RWPE1 (cell line): ENCODE measurements at regions not wholly inside any gene's neighbourhood (a gene's known extent, or its start where the extent isn't known, plus 50 kb on each side); places are given as distances from the start of the nearest gene placed in this dataset.
"Not testable (repeated sequence)": the region's sequence is repeated elsewhere in the genome, so short reads cannot be mapped to it uniquely, and the experiment has no call there.

Experiments used
- CTCF ChIA-PET: fragments of 350-600 bp; sonication (Branson Sonifier 250); formaldehyde crosslinking; extraction: SDS; loops from one replicate; lab custom pipeline; 2021; lab: Yijun Ruan, JAX
- POLR2A ChIA-PET: fragments of 400-600 bp; formaldehyde crosslinking; extraction: SDS; loops from one replicate; lab custom pipeline; 2020; ENCODE audit warnings: antibody characterized with exemption; ENCODE audit not compliant: low non-redundant PET; lab: Yijun Ruan, JAX
- DNase-seq: peaks from one replicate; pipeline ENCODE4 v3.0.0; 2012; ENCODE audit warnings: low spot score
- H3K27ac ChIP-seq: fragments of 450-650 bp; 2 replicates; pipeline ENCODE4 v1.5.1; 2017
- CTCF ChIP-seq: fragments of 450-650 bp; conservative IDR thresholded peaks from 2 replicates; pipeline ENCODE4 v1.5.1; 2017; ENCODE audit warnings: low read depth, mild to moderate bottlenecking

DNA sequence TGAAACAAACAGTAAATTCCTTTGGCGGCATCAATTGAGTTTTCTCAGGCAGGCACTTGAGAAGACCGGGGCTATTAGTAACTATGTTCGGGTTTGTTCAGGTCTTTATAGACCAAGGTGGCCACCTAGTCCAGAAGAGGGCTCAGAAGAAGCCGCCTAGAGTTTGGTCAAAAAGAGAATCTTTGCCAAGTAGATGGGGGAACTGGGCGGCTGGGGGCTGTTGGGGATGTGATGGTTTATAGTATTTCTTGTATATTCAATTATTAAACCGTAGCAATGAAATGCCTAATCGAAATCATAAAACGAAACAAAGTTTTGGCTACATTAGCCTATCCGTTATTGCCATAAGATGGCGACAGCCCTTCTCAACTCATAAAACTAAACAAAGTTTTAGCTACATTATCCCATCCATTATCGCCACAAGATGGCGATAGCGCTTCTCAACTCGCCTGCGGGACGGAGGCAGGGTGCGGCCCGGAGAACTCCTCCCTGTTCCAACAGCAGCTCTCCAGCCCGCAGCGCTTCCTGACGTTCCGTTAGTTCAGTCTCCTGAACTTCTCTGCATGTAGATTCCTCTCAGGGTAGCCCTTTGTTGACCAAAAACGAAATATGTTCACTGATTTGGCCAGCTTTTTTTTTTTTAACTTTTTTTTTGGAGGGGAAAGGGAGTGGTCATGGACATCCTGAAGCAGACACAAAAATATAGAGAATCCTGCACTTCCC is 120.5 kb upstream of the PRSS16 start:
- peak; percentile 86 for TF ChIP-seq CTCF
- DNase-seq = peak; percentile 71
- ChIA-PET CTCF (interaction anchor here (0.6 to 0.7 kb wide), 7 partner anchors 30 to 1031 kb away, joined by 3 read pairs; no protein-coding TSS in a partner anchor), POLR2A (interaction anchor here (0.6 to 1.0 kb wide), 3 partner anchors 20 to 26 kb away, joined by 4 to 12 read pairs (median 8); a partner anchor contains a TSS)
- peak overlapping the region; percentile 66 for H3K27ac ChIP-seq

- not testable (repeated sequence) for DNase-seq
- 0 out of 2 replicates have a peak overlapping the region, but pooled peaks have one; percentile 31 for H3K27ac ChIP-seq
- POLR2A ChIA-PET = interaction anchor here (0.6 kb wide), 1 partner anchor 19 kb away, joined by 4 read pairs; a partner anchor contains a TSS
- CTCF ChIA-PET = interaction anchor here (0.6 to 0.7 kb wide), 3 partner anchors 29 to 1030 kb away, joined by 3 to 7 read pairs (median 3); no protein-coding TSS in a partner anchor
Measured at GRCh38 chr6:27127874-27128273, 119.6 kb upstream of the PRSS16 start.

GRCh38 chr6:27128311-27129094 is 119.0 kb upstream of the PRSS16 start:
- CTCF ChIA-PET = interaction anchor here (0.7 kb wide), 1 partner anchor 31 kb away, joined by 7 read pairs; no protein-coding TSS in a partner anchor
- POLR2A ChIA-PET = interaction anchor here (0.6 kb wide), 1 partner anchor 18 kb away, joined by 4 read pairs; a partner anchor contains a TSS
- TF ChIP-seq CTCF = no peak
- no peak for DNase-seq
- H3K27ac ChIP-seq = 0 out of 2 replicates have a peak overlapping the region, but pooled peaks have one; percentile 31

GRCh38 chr6:27129095-27129815 is 118.2 kb upstream of the PRSS16 start:
- POLR2A ChIA-PET = no interaction called here
- CTCF ChIA-PET = no interaction called here
- no peak for TF ChIP-seq CTCF
- no peak for DNase-seq
- H3K27ac ChIP-seq = no peak overlapping the region

- H3K27ac ChIP-seq = peak overlapping the region; percentile 58
- DNase-seq = no peak
- POLR2A ChIA-PET = no interaction called here
- CTCF ChIA-PET = no interaction called here
- no peak for TF ChIP-seq CTCF
Measured at GRCh38 chr6:27129917-27130316, 117.6 kb upstream of the PRSS16 start.

- DNase-seq = no peak
- peak overlapping the region; percentile 99 for H3K27ac ChIP-seq
- ChIA-PET CTCF (interaction anchor here (0.6 kb wide), 1 partner anchor 17 kb away, joined by 5 read pairs; no protein-coding TSS in a partner anchor), POLR2A (interaction anchor here (0.8 kb wide), 1 partner anchor 16 kb away, joined by 3 read pairs; a partner anchor contains a TSS)
- no peak for TF ChIP-seq CTCF
Measured at GRCh38 chr6:27130668-27131428, 116.7 kb upstream of the PRSS16 start.

DNA sequence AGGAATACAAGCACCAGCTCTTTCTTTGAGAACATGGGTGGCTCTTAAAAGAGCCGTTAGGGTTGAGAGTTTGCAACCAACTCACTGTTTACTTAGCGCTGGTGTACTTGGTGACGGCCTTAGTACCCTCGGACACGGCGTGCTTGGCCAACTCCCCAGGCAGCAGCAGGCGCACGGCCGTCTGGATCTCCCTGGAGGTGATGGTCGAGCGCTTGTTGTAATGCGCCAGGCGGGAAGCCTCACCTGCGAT is 115.3 kb upstream of the PRSS16 start:
- peak overlapping the region; percentile 99 for H3K27ac ChIP-seq
- DNase-seq, CTCF ChIA-PET: not testable (repeated sequence)
- POLR2A ChIA-PET = interaction anchor here (0.6 to 3.1 kb wide), 5 partner anchors 13 to 847 kb away, joined by 3 to 35 read pairs (median 3); a partner anchor contains a TSS
